Central memory CD8-positive, alpha-beta T cell (primary cell): ENCODE measurements at regions not wholly inside any gene's neighbourhood (a gene's known extent, or its start where the extent isn't known, plus 50 kb on each side); places are given as distances from the start of the nearest gene placed in this dataset.

Experiments used
- ATAC-seq: fragments of 150-1000 bp; cut with Tn5 transposase; replicated peaks from 2 replicates; pipeline ENCODE4 v1.10.0; 2022; ENCODE audit warnings: mild to moderate bottlenecking, moderate FRiP score, moderate number of reproducible peaks; ENCODE audit not compliant: poor library complexity, severe bottlenecking; ENCODE audit errors: extremely low read depth
- DNase-seq, 2 donors: peaks; one replicate each; pipeline ENCODE4 v3.0.0; 2021; ENCODE audit warnings: low spot score in 2 of 2
- H3K27ac Mint-ChIP-seq: one replicate; pipeline ENCODE4 v1.8.0; 2022; ENCODE audit warnings: low read depth, mild to moderate bottlenecking, moderate library complexity, mixed read lengths
- H3K27me3 Mint-ChIP-seq: one replicate; pipeline ENCODE4 v1.8.0; 2022; ENCODE audit warnings: mixed read lengths
- H3K36me3 Mint-ChIP-seq: one replicate; pipeline ENCODE4 v1.8.0; 2022; ENCODE audit warnings: mild to moderate bottlenecking, moderate library complexity, mixed read lengths; ENCODE audit not compliant: insufficient read depth
- H3K4me1 Mint-ChIP-seq: one replicate; pipeline ENCODE4 v1.8.0; 2022; ENCODE audit warnings: mixed read lengths
- H3K4me3 Mint-ChIP-seq: one replicate; pipeline ENCODE4 v1.8.0; 2022; ENCODE audit warnings: mild to moderate bottlenecking, moderate library complexity, mixed read lengths
- H3K9me3 Mint-ChIP-seq: one replicate; pipeline ENCODE4 v1.8.0; 2022; ENCODE audit warnings: mixed read lengths

DNA sequence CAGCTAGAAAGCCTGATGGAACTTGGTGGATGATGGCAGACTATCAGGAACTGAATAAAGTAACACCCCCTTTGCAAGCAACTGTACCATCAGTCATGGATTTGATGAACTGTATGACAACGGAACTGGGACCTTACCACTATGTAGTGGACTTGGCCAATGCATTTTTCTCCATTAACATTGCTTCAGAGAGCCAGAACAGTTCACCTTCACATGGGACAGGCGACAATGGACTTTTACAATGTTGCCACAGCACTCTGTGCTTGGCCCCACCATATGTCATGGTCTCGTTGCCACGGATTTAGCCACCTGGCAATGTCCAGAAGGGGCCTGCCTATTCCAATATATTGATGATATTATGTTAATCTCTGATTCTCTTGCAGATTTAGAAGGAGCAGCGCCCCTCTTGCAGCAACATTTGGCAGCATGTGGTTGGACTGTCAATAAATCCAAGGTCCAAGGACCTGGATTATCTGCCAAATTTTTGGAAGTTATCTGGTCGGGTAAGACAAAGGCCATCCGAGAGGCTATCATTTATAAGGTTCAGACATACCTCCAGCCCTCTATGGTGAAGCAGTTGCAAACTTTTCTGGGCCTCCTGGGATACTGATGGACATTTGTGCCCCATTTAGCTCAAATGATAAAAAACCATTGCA, 52.2 kb upstream of the ZC3H15 start:
- no peak for ATAC-seq
- no peak for DNase-seq
- H3K36me3 Mint-ChIP-seq = no peaks in the 10 kb centered on the region

More for the DNA sequence above, 52.2 kb upstream of the ZC3H15 start:
- H3K9me3 Mint-ChIP-seq = no peaks in the 10 kb centered on the region
- no peaks in the 10 kb centered on the region for H3K27me3 Mint-ChIP-seq
- H3K4me3 Mint-ChIP-seq = no peak overlapping the region
- H3K4me1 Mint-ChIP-seq = peaks cover 3% of the 10 kb centered on the region
- no peak overlapping the region for H3K27ac Mint-ChIP-seq
